HUES6 (cell line): ENCODE measurements at regions not wholly inside any gene's neighbourhood (a gene's known extent, or its start where the extent isn't known, plus 50 kb on each side); places are given as distances from the start of the nearest gene placed in this dataset.
"Not testable (repeated sequence)": the region's sequence is repeated elsewhere in the genome, so short reads cannot be mapped to it uniquely, and the experiment has no call there.

Experiments used
- H3K27ac ChIP-seq: 2 replicates; pipeline ENCODE4 v1.7.0; 2013; ENCODE audit warnings: low read depth, mild to moderate bottlenecking, low read length, inconsistent platforms
- H3K27me3 ChIP-seq: 2 replicates; pipeline ENCODE4 v1.6.1; 2013; ENCODE audit warnings: low read length; ENCODE audit not compliant: control insufficient read depth, insufficient read depth
- H3K36me3 ChIP-seq: 2 replicates; pipeline ENCODE4 v1.6.1; 2013; ENCODE audit warnings: low read length; ENCODE audit not compliant: control insufficient read depth, insufficient read depth
- H3K4me1 ChIP-seq: 2 replicates; pipeline ENCODE4 v1.6.1; 2013; ENCODE audit warnings: low read length; ENCODE audit not compliant: control insufficient read depth, insufficient read depth
- H3K4me3 ChIP-seq: 2 replicates; pipeline ENCODE4 v1.5.1; 2013; ENCODE audit warnings: low read depth, low read length
- H3K9ac ChIP-seq: one replicate; pipeline ENCODE4 v1.6.1; 2013; ENCODE audit warnings: mild to moderate bottlenecking, low read length
- H3K9me3 ChIP-seq: 2 replicates; pipeline ENCODE4 v1.6.1; 2013; ENCODE audit warnings: low read depth, low read length; ENCODE audit not compliant: control insufficient read depth, insufficient read depth

- Histone ChIP-seq H3K4me3 (no peak overlapping the region), H3K27ac (no peak overlapping the region), H3K9me3 (no peaks in the 10 kb centered on the region), H3K4me1 (peaks cover under 1% of the 10 kb centered on the region; the same call in 1 of the 2 replicates), H3K36me3 (no peaks in the 10 kb centered on the region), H3K9ac (no peak overlapping the region), H3K27me3 (no peaks in the 10 kb centered on the region)
Measured at GRCh38 chr5:127213231-127213630, 77.4 kb upstream of the MEGF10 start.

- Histone ChIP-seq H3K36me3 (no peaks in the 10 kb centered on the region), H3K27me3 (no peaks in the 10 kb centered on the region), H3K4me1 (no peaks in the 10 kb centered on the region), H3K27ac (no peak overlapping the region), H3K4me3 (no peak overlapping the region), H3K9me3 (no peaks in the 10 kb centered on the region), H3K9ac (no peak overlapping the region)
Measured at GRCh38 chr5:127216143-127216542, 74.5 kb upstream of the MEGF10 start.

- no peak overlapping the region for H3K9ac ChIP-seq
- H3K27ac ChIP-seq, result no peak overlapping the region
Measured at GRCh38 chr5:127216898-127217675, 73.5 kb upstream of the MEGF10 start.

GRCh38 chr5:127221936-127222335 lies 68.7 kb upstream of the MEGF10 start:
- not testable (repeated sequence) for H3K9ac ChIP-seq, H3K4me3 ChIP-seq, H3K27me3 ChIP-seq, H3K9me3 ChIP-seq, H3K4me1 ChIP-seq, H3K36me3 ChIP-seq, H3K27ac ChIP-seq

More at GRCh38 chr5:127216898-127217675, 73.5 kb upstream of the MEGF10 start:
- no peak overlapping the region for H3K4me3 ChIP-seq
- H3K27me3 ChIP-seq, result no peaks in the 10 kb centered on the region
- no peaks in the 10 kb centered on the region for H3K4me1 ChIP-seq
- H3K36me3 ChIP-seq, result no peaks in the 10 kb centered on the region
- no peaks in the 10 kb centered on the region for H3K9me3 ChIP-seq

GRCh38 chr5:127222571-127223156 lies 67.9 kb upstream of the MEGF10 start:
- H3K9me3 ChIP-seq, H3K27me3 ChIP-seq, H3K4me1 ChIP-seq, H3K9ac ChIP-seq, H3K36me3 ChIP-seq, H3K4me3 ChIP-seq, H3K27ac ChIP-seq: not testable (repeated sequence)

GRCh38 chr5:127223256-127223974 lies 67.2 kb upstream of the MEGF10 start:
- Histone ChIP-seq H3K9me3 (no peaks in the 10 kb centered on the region), H3K27me3 (no peaks in the 10 kb centered on the region; the same call in 1 of the 2 replicates), H3K9ac (no peak overlapping the region), H3K27ac (no peak overlapping the region), H3K36me3 (no peaks in the 10 kb centered on the region), H3K4me3 (no peak overlapping the region), H3K4me1 (no peaks in the 10 kb centered on the region)

GRCh38 chr5:127227881-127228280 lies 62.7 kb upstream of the MEGF10 start:
- Histone ChIP-seq H3K9me3 (no peaks in the 10 kb centered on the region), H3K27ac (no peak overlapping the region), H3K27me3 (peaks cover 13% of the 10 kb centered on the region; the same call in 1 of the 2 replicates), H3K4me3 (no peak overlapping the region), H3K36me3 (no peaks in the 10 kb centered on the region), H3K4me1 (peaks cover 4% of the 10 kb centered on the region; the same call in 1 of the 2 replicates), H3K9ac (no peak overlapping the region)

- H3K4me3 ChIP-seq, result peak overlapping the region; percentile 52
- no peaks in the 10 kb centered on the region for H3K9me3 ChIP-seq
- peaks cover 4% of the 10 kb centered on the region; the same call in 1 of the 2 replicates for H3K4me1 ChIP-seq
- no peak overlapping the region for H3K27ac ChIP-seq
- H3K27me3 ChIP-seq, result peaks cover 13% of the 10 kb centered on the region; the same call in 1 of the 2 replicates
- no peak overlapping the region for H3K9ac ChIP-seq
- no peaks in the 10 kb centered on the region for H3K36me3 ChIP-seq
Measured at GRCh38 chr5:127228540-127229184, 61.9 kb upstream of the MEGF10 start.

GRCh38 chr5:127229185-127229889 lies 61.3 kb upstream of the MEGF10 start:
- H3K9ac ChIP-seq, result no peak overlapping the region
- peaks cover 4% of the 10 kb centered on the region; the same call in 1 of the 2 replicates for H3K4me1 ChIP-seq
- no peaks in the 10 kb centered on the region for H3K36me3 ChIP-seq
- no peaks in the 10 kb centered on the region for H3K9me3 ChIP-seq
- no peak overlapping the region for H3K27ac ChIP-seq
- peaks cover 13% of the 10 kb centered on the region; the same call in 1 of the 2 replicates for H3K27me3 ChIP-seq
- peak overlapping the region; percentile 52 for H3K4me3 ChIP-seq

GRCh38 chr5:127231118-127231517 lies 59.5 kb upstream of the MEGF10 start:
- no peak overlapping the region for H3K4me3 ChIP-seq
- peaks cover 4% of the 10 kb centered on the region; the same call in 1 of the 2 replicates for H3K4me1 ChIP-seq
- H3K27me3 ChIP-seq, result peaks cover 13% of the 10 kb centered on the region; the same call in 1 of the 2 replicates
- no peaks in the 10 kb centered on the region for H3K9me3 ChIP-seq
- no peak overlapping the region for H3K9ac ChIP-seq
- H3K36me3 ChIP-seq, result no peaks in the 10 kb centered on the region
- H3K27ac ChIP-seq, result no peak overlapping the region
